Right atrium auricular region (tissue), 2 donors: ENCODE measurements at regions not wholly inside any gene's neighbourhood (a gene's known extent, or its start where the extent isn't known, plus 50 kb on each side); places are given as distances from the start of the nearest gene placed in this dataset.
"Not testable (repeated sequence)": the region's sequence is repeated elsewhere in the genome, so short reads cannot be mapped to it uniquely, and the experiment has no call there.

Source experiments
- DNase-seq: peaks from one replicate; pipeline ENCODE4 v3.0.0-alpha.2; 2019; ENCODE audit warnings: low spot score
- H3K27ac ChIP-seq, 2 donors: fragments of 200-600 bp; sonication (generic); 1 replicate in 1 of 2; 2 replicates in 1 of 2; pipeline ENCODE4 v1.5.1; 2016 to 2019
- H3K27me3 ChIP-seq, 2 donors: fragments of 200-600 bp; sonication (generic); one replicate each; pipeline versions ENCODE4 v1.5.1 to v1.6.0; 2017 to 2019
- H3K36me3 ChIP-seq: fragments of 200-600 bp; sonication (generic); one replicate; pipeline ENCODE4 v1.5.1; 2016
- H3K4me1 ChIP-seq, 2 donors: fragments of 200-600 bp; sonication (generic); one replicate each; pipeline versions ENCODE4 v1.5.1 to v1.6.0; 2017 to 2019
- H3K4me3 ChIP-seq, 2 donors: fragments of 200-600 bp; sonication (generic); 1 replicate in 1 of 2; 2 replicates in 1 of 2; pipeline ENCODE4 v1.5.1; 2017 to 2019; ENCODE audit warnings: mild to moderate bottlenecking in 1 of 2, moderate library complexity in 1 of 2
- H3K9me3 ChIP-seq, 2 donors: fragments of 200-600 bp; sonication (generic); one replicate each; pipeline ENCODE4 v1.5.1; 2019
- TF ChIP-seq, protein P1 (sequence below), 2 donors: fragments of 200-600 bp; sonication (generic); IDR thresholded peaks; one replicate each; pipeline ENCODE4 v1.5.1; 2019; ENCODE audit warnings: antibody characterized with exemption in 2 of 2

DNA sequence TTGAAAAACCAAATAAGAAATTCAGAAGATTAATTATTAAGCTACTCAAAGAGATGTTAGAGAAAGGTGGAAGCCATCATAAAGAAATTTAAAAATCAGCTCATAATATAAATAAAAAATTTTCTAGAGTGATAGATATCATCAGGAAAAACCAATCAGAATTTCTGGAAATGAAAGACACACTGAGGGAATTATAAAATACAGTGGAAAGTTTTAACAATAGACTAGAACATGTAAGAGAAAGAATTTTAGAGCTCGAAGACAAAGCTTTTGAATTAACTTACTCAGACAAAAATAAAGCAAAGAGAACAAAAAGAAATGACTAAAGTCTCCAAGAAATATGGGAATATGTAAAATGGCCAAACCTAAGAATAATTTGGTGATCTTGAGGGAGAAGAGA is 1926.9 kb upstream of the RAG2 start:
- H3K9me3 ChIP-seq = peaks cover 6 to 20% of the 10 kb centered on the region in 2 donors

DNA sequence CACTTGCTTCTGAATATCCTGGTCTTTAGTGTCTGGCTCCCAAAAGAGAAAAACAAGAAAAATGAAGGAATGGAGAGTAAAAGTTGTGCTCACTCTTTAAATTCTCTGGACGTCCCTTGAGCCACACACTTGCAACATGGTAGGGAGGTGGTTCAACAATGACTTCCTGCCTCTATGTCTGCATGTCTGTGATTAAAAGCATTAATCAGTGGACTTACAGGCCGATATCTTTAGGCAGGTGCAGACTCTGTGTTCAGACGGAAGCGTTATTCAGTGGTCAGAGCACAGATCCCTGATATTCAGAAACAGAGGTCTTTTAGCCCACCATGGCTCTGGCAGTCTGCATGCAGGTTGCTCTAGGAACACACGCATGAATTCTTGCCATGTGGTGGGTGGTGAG is 1920.0 kb upstream of the RAG2 start:
- no peaks in the 10 kb centered on the region for H3K4me1 ChIP-seq
- H3K36me3 ChIP-seq = no peaks in the 10 kb centered on the region
- H3K9me3 ChIP-seq = peaks cover 0 to 4% of the 10 kb centered on the region in 2 donors
- no peaks in the 10 kb centered on the region for H3K27me3 ChIP-seq
- TF ChIP-seq, protein P1, sequence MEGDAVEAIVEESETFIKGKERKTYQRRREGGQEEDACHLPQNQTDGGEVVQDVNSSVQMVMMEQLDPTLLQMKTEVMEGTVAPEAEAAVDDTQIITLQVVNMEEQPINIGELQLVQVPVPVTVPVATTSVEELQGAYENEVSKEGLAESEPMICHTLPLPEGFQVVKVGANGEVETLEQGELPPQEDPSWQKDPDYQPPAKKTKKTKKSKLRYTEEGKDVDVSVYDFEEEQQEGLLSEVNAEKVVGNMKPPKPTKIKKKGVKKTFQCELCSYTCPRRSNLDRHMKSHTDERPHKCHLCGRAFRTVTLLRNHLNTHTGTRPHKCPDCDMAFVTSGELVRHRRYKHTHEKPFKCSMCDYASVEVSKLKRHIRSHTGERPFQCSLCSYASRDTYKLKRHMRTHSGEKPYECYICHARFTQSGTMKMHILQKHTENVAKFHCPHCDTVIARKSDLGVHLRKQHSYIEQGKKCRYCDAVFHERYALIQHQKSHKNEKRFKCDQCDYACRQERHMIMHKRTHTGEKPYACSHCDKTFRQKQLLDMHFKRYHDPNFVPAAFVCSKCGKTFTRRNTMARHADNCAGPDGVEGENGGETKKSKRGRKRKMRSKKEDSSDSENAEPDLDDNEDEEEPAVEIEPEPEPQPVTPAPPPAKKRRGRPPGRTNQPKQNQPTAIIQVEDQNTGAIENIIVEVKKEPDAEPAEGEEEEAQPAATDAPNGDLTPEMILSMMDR (IDR thresholded peaks at IDR 0.05) = no peak
- H3K27ac ChIP-seq = no peak overlapping the region
- no peak for DNase-seq
- no peak overlapping the region for H3K4me3 ChIP-seq

More for the DNA sequence above, 1926.9 kb upstream of the RAG2 start:
- Histone ChIP-seq H3K27me3 (no peaks in the 10 kb centered on the region), H3K4me1 (no peaks in the 10 kb centered on the region), H3K4me3 (no peak overlapping the region), H3K36me3 (no peaks in the 10 kb centered on the region), H3K27ac (no peak overlapping the region)
- TF ChIP-seq, protein P1 (IDR thresholded peaks at IDR 0.05) = no peak
- DNase-seq = no peak

DNA sequence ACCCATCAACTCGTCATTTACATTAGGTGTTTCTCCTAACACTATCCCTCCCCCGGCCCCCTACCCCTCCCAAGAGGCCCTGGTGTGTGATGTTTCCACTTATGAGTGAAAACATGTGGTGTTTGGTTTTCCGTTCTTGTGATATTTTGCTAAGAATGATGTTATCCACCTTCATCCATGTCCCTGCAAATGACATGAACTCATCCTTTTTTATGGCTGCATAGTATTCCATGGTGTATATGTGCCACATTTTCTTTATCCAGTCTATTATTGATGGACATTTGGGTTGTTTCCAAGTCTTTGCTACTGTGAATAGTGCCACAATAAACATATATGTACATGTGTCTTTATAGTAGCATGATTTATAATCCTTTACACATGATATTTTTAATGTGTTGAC is 1914.8 kb upstream of the RAG2 start:
- not testable (repeated sequence) for DNase-seq, H3K36me3 ChIP-seq, H3K27ac ChIP-seq, H3K4me3 ChIP-seq, H3K4me1 ChIP-seq, H3K27me3 ChIP-seq, H3K9me3 ChIP-seq

DNA sequence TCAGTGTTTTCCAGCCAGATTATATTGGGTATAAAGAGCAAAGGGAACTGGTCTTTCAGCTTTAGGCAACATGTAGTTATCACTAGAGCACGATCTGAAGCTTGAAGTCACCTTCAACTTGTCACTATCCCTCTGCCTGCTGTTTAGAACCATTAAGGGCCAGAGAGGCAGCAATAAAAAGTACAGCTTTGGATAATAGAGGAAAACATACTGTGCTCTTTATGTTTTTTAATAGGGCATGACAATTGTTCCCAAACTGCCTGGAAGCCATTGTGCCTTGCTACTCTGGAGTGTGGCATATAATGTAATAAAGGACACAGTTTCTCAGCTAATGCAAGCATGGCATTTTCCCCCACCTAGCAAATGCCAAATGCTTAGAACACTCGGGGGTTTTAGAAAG is 1912.0 kb upstream of the RAG2 start:
- Histone ChIP-seq H3K27ac (no peak overlapping the region), H3K4me1 (no peaks in the 10 kb centered on the region), H3K27me3 (no peaks in the 10 kb centered on the region), H3K4me3 (no peak overlapping the region), H3K36me3 (no peaks in the 10 kb centered on the region), H3K9me3 (no peaks in the 10 kb centered on the region)
- TF ChIP-seq, protein P1 (IDR thresholded peaks at IDR 0.05) = no peak
- DNase-seq = no peak

DNA sequence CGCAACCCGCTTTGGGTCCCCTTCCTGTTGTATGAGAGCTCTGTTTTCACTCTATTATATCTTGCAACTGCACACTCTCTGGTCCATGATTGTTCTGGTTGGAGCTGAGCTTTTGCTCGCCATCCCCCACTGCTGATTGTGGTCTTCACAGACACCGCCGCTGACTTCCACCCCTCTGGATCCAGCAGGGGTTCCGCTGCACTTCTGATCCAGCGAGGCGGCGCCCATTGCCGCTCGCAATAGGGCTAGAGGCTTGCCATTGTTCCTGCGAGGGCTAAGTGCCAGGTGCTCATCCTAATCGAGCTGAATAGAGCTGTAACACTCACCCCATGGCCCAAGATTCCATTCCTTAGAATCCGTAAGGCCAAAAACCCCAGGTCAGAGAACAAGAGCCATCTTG is 1905.8 kb upstream of the RAG2 start:
- H3K27ac ChIP-seq = no peak overlapping the region

DNA sequence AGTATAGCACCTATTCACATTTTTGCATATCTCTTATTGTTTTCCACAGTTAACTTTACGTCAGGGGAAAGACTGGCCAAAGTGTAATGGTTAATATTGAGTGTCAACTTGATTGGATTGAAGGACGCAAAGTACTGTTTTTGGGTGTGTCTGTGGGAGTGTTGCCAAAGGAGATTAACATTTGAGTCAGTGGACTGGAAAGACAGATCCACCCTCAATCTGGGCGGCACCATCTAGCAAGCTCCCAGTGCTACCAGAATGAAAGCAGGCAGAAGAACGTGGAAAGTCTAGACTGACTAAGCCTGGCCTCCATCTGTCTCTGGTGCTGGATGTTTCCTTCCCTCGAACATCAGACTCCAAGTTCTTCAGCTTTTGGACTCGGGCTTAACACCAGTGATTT is 1900.7 kb upstream of the RAG2 start:
- TF ChIP-seq, protein P1 (IDR thresholded peaks at IDR 0.05) = no peak
- no peak for DNase-seq
- no peaks in the 10 kb centered on the region for H3K36me3 ChIP-seq
- no peak overlapping the region for H3K4me3 ChIP-seq
- no peak overlapping the region for H3K27ac ChIP-seq
- H3K4me1 ChIP-seq = no peaks in the 10 kb centered on the region
- H3K9me3 ChIP-seq = no peaks in the 10 kb centered on the region
- no peaks in the 10 kb centered on the region for H3K27me3 ChIP-seq

More for the DNA sequence above, 1905.8 kb upstream of the RAG2 start:
- Histone ChIP-seq H3K36me3 (no peaks in the 10 kb centered on the region), H3K4me1 (no peaks in the 10 kb centered on the region), H3K27me3 (no peaks in the 10 kb centered on the region), H3K9me3 (no peaks in the 10 kb centered on the region), H3K4me3 (no peak overlapping the region)
- TF ChIP-seq, protein P1 (IDR thresholded peaks at IDR 0.05) = no peak
- no peak for DNase-seq
